ENCODE measurements at regions not wholly inside any gene's neighbourhood (a gene's known extent, or its start where the extent isn't known, plus 50 kb on each side); places are given as distances from the start of the nearest gene placed in this dataset.

GRCh38 chr18:62660691-62661090 lies 54.6 kb upstream of the PHLPP1 start:
- DNase-seq (ENCODE audit: low read depth in 1 of 2, low spot score in 1 of 2) = no peak
- Histone ChIP-seq H3K4me3 (replicated peaks; ENCODE audit: insufficient read depth, low read length) (no peak overlapping the region), H3K27me3 (ENCODE audit: insufficient read depth, poor library complexity, severe bottlenecking) (no peaks in the 10 kb centered on the region), H3K27ac (replicated peaks) (no peak overlapping the region)
- TF ChIP-seq CTCF (IDR thresholded peaks at IDR 0.05; ENCODE audit: insufficient read depth, low read length) (no peak), GABPA (IDR thresholded peaks at IDR 0.05; ENCODE audit: low read depth) (no peak), POLR2AphosphoS5 (IDR thresholded peaks at IDR 0.05; ENCODE audit: low read depth) (no peak), REST (IDR thresholded peaks at IDR 0.05; ENCODE audit: insufficient replicate concordance, low read depth) (no peak), SPI1 (IDR thresholded peaks at IDR 0.05; ENCODE audit: borderline replicate concordance, low read depth) (no peak)

- no peak overlapping the region for H3K4me3 ChIP-seq (replicated peaks; ENCODE audit: insufficient read depth, low read length)
- no peaks in the 10 kb centered on the region for H3K27me3 ChIP-seq (ENCODE audit: insufficient read depth, poor library complexity, severe bottlenecking)
- DNase-seq (ENCODE audit: low read depth in 1 of 2, low spot score in 1 of 2) = no peak
- TF ChIP-seq SPI1 (IDR thresholded peaks at IDR 0.05; ENCODE audit: borderline replicate concordance, low read depth) (no peak), GABPA (IDR thresholded peaks at IDR 0.05; ENCODE audit: low read depth) (no peak), CTCF (IDR thresholded peaks at IDR 0.05; ENCODE audit: insufficient read depth, low read length) (no peak), REST (IDR thresholded peaks at IDR 0.05; ENCODE audit: insufficient replicate concordance, low read depth) (no peak), POLR2AphosphoS5 (IDR thresholded peaks at IDR 0.05; ENCODE audit: low read depth) (no peak)
- H3K27ac ChIP-seq (replicated peaks) = no peak overlapping the region
These were observed 51.5 kb upstream of the PHLPP1 start for GRCh38 chr18:62663731-62664336.

- H3K27ac ChIP-seq (replicated peaks) = no peak overlapping the region
- H3K27me3 ChIP-seq (ENCODE audit: insufficient read depth, poor library complexity, severe bottlenecking) = no peaks in the 10 kb centered on the region
- no peak overlapping the region for H3K4me3 ChIP-seq (replicated peaks; ENCODE audit: insufficient read depth, low read length)
- DNase-seq (ENCODE audit: low read depth in 1 of 2, low spot score in 1 of 2) = no peak
- TF ChIP-seq GABPA (IDR thresholded peaks at IDR 0.05; ENCODE audit: low read depth) = no peak
- no peak for TF ChIP-seq REST (IDR thresholded peaks at IDR 0.05; ENCODE audit: insufficient replicate concordance, low read depth)
- TF ChIP-seq CTCF (IDR thresholded peaks at IDR 0.05; ENCODE audit: insufficient read depth, low read length) = no peak
- no peak for TF ChIP-seq POLR2AphosphoS5 (IDR thresholded peaks at IDR 0.05; ENCODE audit: low read depth)
- no peak for TF ChIP-seq SPI1 (IDR thresholded peaks at IDR 0.05; ENCODE audit: borderline replicate concordance, low read depth)
These were observed 50.9 kb upstream of the PHLPP1 start for GRCh38 chr18:62664414-62664813.

Data from HL-60 (cell line).